ENCODE measurements at regions not wholly inside any gene's neighbourhood (a gene's known extent, or its start where the extent isn't known, plus 50 kb on each side); places are given as distances from the start of the nearest gene placed in this dataset.

DNA sequence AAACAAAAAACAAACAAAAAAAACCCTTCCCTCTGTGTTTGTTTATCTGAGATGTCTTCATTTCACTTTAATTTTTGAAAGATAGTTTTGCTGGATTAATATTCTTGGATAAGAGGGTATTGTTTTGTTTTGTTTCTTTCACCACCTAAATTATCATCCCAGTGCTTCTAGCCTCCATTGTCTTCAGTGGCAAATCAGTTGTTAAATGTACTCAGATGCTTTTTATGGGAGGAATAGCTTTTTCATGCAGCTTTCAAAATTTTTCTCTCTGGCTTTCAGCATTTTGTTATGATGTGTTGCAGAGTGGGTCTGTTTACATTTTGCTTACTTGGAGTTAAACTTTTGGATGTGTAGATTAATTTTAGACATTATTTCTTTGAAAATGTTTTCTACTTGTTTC, 203.5 kb upstream of the DCC start:
- no peak overlapping the region for H3K18ac ChIP-seq (ENCODE audit: insufficient read length, low read depth, low read length)
- H2BK12ac ChIP-seq (ENCODE audit: insufficient read length, low read depth, low read length) = no peak overlapping the region
- no peak overlapping the region for H3K9ac ChIP-seq (ENCODE audit: extremely low read depth, insufficient read length, low read length)
- no peaks in the 10 kb centered on the region for H3K4me1 Mint-ChIP-seq
- DNase-seq = no peak
- no peak for TF ChIP-seq CTCF (conservative IDR thresholded peaks at IDR 0.05)
- H3K4me2 ChIP-seq (ENCODE audit: insufficient read depth, insufficient read length, low read length) = no peak overlapping the region
- H3K14ac ChIP-seq (ENCODE audit: insufficient read depth, low read length) = no peak overlapping the region
- H3K23ac ChIP-seq (ENCODE audit: insufficient read length, low read depth, low read length) = no peak overlapping the region
- no peak overlapping the region for H2AFZ ChIP-seq (ENCODE audit: low read length)
- no peak overlapping the region for H4K8ac ChIP-seq (replicated peaks; ENCODE audit: insufficient read length, low read depth, low read length)
- H2BK20ac ChIP-seq (ENCODE audit: low read depth, low read length, poor library complexity, severe bottlenecking) = no peak overlapping the region
- H3K9me3 Mint-ChIP-seq = peaks cover 25 to 28% of the 10 kb centered on the region in 2 experiments
- H3K79me1 ChIP-seq (ENCODE audit: insufficient read depth, low read depth, low read length, poor library complexity, severe bottlenecking) = no peaks in the 10 kb centered on the region
- H3K9me3 ChIP-seq (ENCODE audit: control insufficient read depth, low read depth, low read length) = no peaks in the 10 kb centered on the region
- H3T11ph ChIP-seq (ENCODE audit: low read length) = no peak overlapping the region
- H2AK5ac ChIP-seq (ENCODE audit: insufficient read length, low read length) = no peak overlapping the region
- no peaks in the 10 kb centered on the region for H3K27me3 Mint-ChIP-seq (ENCODE audit: low read depth)
- H3K27ac Mint-ChIP-seq = no peak overlapping the region
- H3K27me3 ChIP-seq (ENCODE audit: insufficient read depth, low read length) = no peaks in the 10 kb centered on the region
- no peaks in the 10 kb centered on the region for H4K20me1 ChIP-seq (ENCODE audit: control insufficient read depth, insufficient read depth, insufficient read length)
- H4K91ac ChIP-seq (ENCODE audit: insufficient read length, low read depth, low read length) = no peak overlapping the region
- peaks cover 7 to 17% (median 10%) of the 10 kb centered on the region in 3 experiments; a peak in 6 of 7 replicates for H3K36me3 Mint-ChIP-seq (ENCODE audit: insufficient read depth in 1 of 3, low read depth in 3 of 3)
- H3K79me2 ChIP-seq (ENCODE audit: insufficient read depth, low read length) = no peaks in the 10 kb centered on the region
- no peaks in the 10 kb centered on the region for H3K4me1 ChIP-seq (ENCODE audit: insufficient read depth, low read length)
- H4K5ac ChIP-seq (ENCODE audit: insufficient read length, low read depth, low read length) = no peak overlapping the region
- no peak overlapping the region for H3K4me3 Mint-ChIP-seq
- no peak overlapping the region for H3K27ac ChIP-seq (ENCODE audit: insufficient read length, low read depth, low read length)
- H2BK5ac ChIP-seq (ENCODE audit: insufficient read length, low read length) = no peak overlapping the region
- no peaks in the 10 kb centered on the region for H3K23me2 ChIP-seq (ENCODE audit: insufficient read length, low read depth, low read length, poor library complexity, severe bottlenecking)
- no peak overlapping the region for H2BK120ac ChIP-seq (ENCODE audit: low read depth, low read length, poor library complexity, severe bottlenecking)
- no peak overlapping the region for H3K56ac ChIP-seq (ENCODE audit: insufficient read length, low read depth, low read length)
- H2BK15ac ChIP-seq (ENCODE audit: low read depth, low read length) = no peak overlapping the region
- no peak overlapping the region for H3K4ac ChIP-seq (ENCODE audit: low read depth, low read length)
